IMR-90 (cell line): ENCODE measurements at regions not wholly inside any gene's neighbourhood (a gene's known extent, or its start where the extent isn't known, plus 50 kb on each side); places are given as distances from the start of the nearest gene placed in this dataset.

ENCODE experiments used
- ATAC-seq: fragments of 200-7000 bp; cut with Tn5 transposase; 2 replicates; pipeline ENCODE4 v1.9.1; 2020; ENCODE audit warnings: low read depth, mild to moderate bottlenecking, moderate library complexity
- BruUV-seq: library from RNA; stranded (reverse); fragments of 400-500 nt; replicated peaks from 2 replicates; lab custom pipeline; 2021; lab: Mats Ljungman, UMichigan
- CTCF ChIA-PET: fragments of 300-600 bp; formaldehyde crosslinking; extraction: SDS; loops from one replicate; lab custom pipeline; 2021; ENCODE audit warnings: antibody characterized with exemption; lab: Yijun Ruan, JAX
- POLR2A ChIA-PET: fragments of 300-600 bp; sonication (Branson Sonifier 250); formaldehyde crosslinking; loops from one replicate; lab custom pipeline; 2022; ENCODE audit warnings: antibody characterized with exemption; ENCODE audit not compliant: unreplicated experiment; lab: Charles Lee
- DNase-seq: peaks from one replicate; pipeline ENCODE4 v3.0.0; 2013
- H2AFZ ChIP-seq: replicated peaks from 2 replicates; pipeline ENCODE3; 2013; ENCODE audit warnings: low read length, mild to moderate bottlenecking; ENCODE audit not compliant: poor library complexity
- H2AK5ac ChIP-seq: 2 replicates; pipeline ENCODE4 v1.6.1; 2013; ENCODE audit warnings: low read depth, low read length, inconsistent platforms
- H2AK9ac ChIP-seq: replicated peaks from 2 replicates; pipeline ENCODE3; 2013; ENCODE audit warnings: mild to moderate bottlenecking, low read depth, low read length, moderate library complexity; ENCODE audit not compliant: poor library complexity
- H2BK120ac ChIP-seq: 2 replicates; pipeline ENCODE4 v1.6.1; 2013; ENCODE audit warnings: low read depth, low read length, inconsistent platforms
- H2BK15ac ChIP-seq: 3 replicates; pipeline ENCODE4 v1.6.1; 2013; ENCODE audit warnings: low read depth, low read length, inconsistent platforms
- H2BK20ac ChIP-seq: 2 replicates; pipeline ENCODE4 v1.6.1; 2013; ENCODE audit warnings: low read depth, mild to moderate bottlenecking, inconsistent platforms, low read length, moderate library complexity
- H2BK5ac ChIP-seq: 2 replicates; pipeline ENCODE4 v1.6.1; 2013; ENCODE audit warnings: mild to moderate bottlenecking, low read depth, low read length, inconsistent platforms; ENCODE audit not compliant: poor library complexity, severe bottlenecking
- H3K14ac ChIP-seq: replicated peaks from 2 replicates; pipeline ENCODE4 v1.6.1; 2013; ENCODE audit warnings: low read depth, low read length, inconsistent platforms
- H3K18ac ChIP-seq: 2 replicates; pipeline ENCODE4 v1.6.1; 2013; ENCODE audit warnings: low read depth, low read length, control low read depth
- H3K23ac ChIP-seq: 2 replicates; pipeline ENCODE4 v1.6.1; 2013; ENCODE audit warnings: low read depth, low read length, inconsistent platforms
- H3K27ac ChIP-seq: 2 replicates; pipeline ENCODE4 v1.5.1; 2013; ENCODE audit warnings: mild to moderate bottlenecking, control low read depth, low read length; ENCODE audit not compliant: insufficient read depth
- H3K27me3 ChIP-seq: 2 replicates; pipeline ENCODE4 v1.6.1; 2013; ENCODE audit warnings: low read length; ENCODE audit not compliant: control insufficient read depth, insufficient read depth
- H3K36me3 ChIP-seq: 2 replicates; pipeline ENCODE4 v1.6.1; 2013; ENCODE audit warnings: low read length, mixed read lengths; ENCODE audit not compliant: control insufficient read depth, insufficient read depth
- H3K4ac ChIP-seq: 2 replicates; pipeline ENCODE4 v1.6.1; 2013; ENCODE audit warnings: low read depth, low read length, inconsistent platforms
- H3K4me1 ChIP-seq: 2 replicates; pipeline ENCODE4 v1.6.1; 2013; ENCODE audit warnings: low read length, mixed read lengths; ENCODE audit not compliant: control insufficient read depth, insufficient read depth
- H3K4me2 ChIP-seq: 2 replicates; pipeline ENCODE4 v1.6.1; 2013; ENCODE audit warnings: low read depth, mild to moderate bottlenecking, control low read depth, low read length, moderate library complexity
- H3K4me3 ChIP-seq: 2 replicates; pipeline ENCODE4 v1.5.1; 2013; ENCODE audit warnings: low read depth, mild to moderate bottlenecking, control low read depth, low read length, moderate library complexity; ENCODE audit not compliant: insufficient read depth
- H3K56ac ChIP-seq: 2 replicates; pipeline ENCODE4 v1.6.1; 2013; ENCODE audit warnings: low read length, inconsistent platforms; ENCODE audit not compliant: insufficient read depth; ENCODE audit errors: extremely low read depth
- H3K79me1 ChIP-seq, 2 experiments: 2 replicates each; pipeline ENCODE4 v1.6.1; 2013; ENCODE audit warnings: low read length in 2 of 2, inconsistent platforms in 1 of 2, low read depth in 1 of 2
- H3K9ac ChIP-seq: 2 replicates; pipeline ENCODE4 v1.6.1; 2013; ENCODE audit warnings: low read depth, low read length, control low read depth
- H3K9me1 ChIP-seq: 2 replicates; pipeline ENCODE4 v1.6.1; 2013; ENCODE audit warnings: low read length, inconsistent platforms; ENCODE audit not compliant: insufficient read depth
- H3K9me3 ChIP-seq: 2 replicates; pipeline ENCODE4 v1.6.1; 2013; ENCODE audit warnings: low read length; ENCODE audit not compliant: control insufficient read depth, insufficient read depth
- H4K20me1 ChIP-seq: 2 replicates; pipeline ENCODE4 v1.6.1; 2013; ENCODE audit warnings: low read length, inconsistent platforms; ENCODE audit not compliant: insufficient read depth
- H4K5ac ChIP-seq: 2 replicates; pipeline ENCODE4 v1.6.1; 2013; ENCODE audit warnings: mild to moderate bottlenecking, low read depth, low read length, control low read depth
- H4K8ac ChIP-seq, 2 experiments: 2 replicates each; pipeline ENCODE4 v1.6.1; 2013; ENCODE audit warnings: low read depth in 2 of 2, low read length in 2 of 2, control low read depth in 1 of 2, inconsistent platforms in 1 of 2
- H4K91ac ChIP-seq: 2 replicates; pipeline ENCODE4 v1.6.1; 2013; ENCODE audit warnings: low read depth, low read length, inconsistent platforms; ENCODE audit not compliant: insufficient read depth
- BHLHE40 ChIP-seq: fragments of 150-350 bp; IDR thresholded peaks from 2 replicates; pipeline ENCODE4 v1.6.1; 2016; ENCODE audit warnings: mild to moderate bottlenecking, low read depth, low read length
- CHD1 ChIP-seq: IDR thresholded peaks from 2 replicates; pipeline ENCODE4 v1.6.1; 2012; ENCODE audit warnings: low read depth, low read length, improper control_type of control experiment
- FOS ChIP-seq: fragments of 150-350 bp; IDR thresholded peaks from 2 replicates; pipeline ENCODE4 v1.6.1; 2016; ENCODE audit warnings: low read depth, low read length
- MAFK ChIP-seq: IDR thresholded peaks from 2 replicates; pipeline ENCODE4 v1.6.1; 2012; ENCODE audit warnings: low read depth, low read length, improper control_type of control experiment
- MXI1 ChIP-seq: IDR thresholded peaks from 2 replicates; pipeline ENCODE4 v1.6.1; 2012; ENCODE audit warnings: low read depth, mild to moderate bottlenecking, low read length, moderate library complexity, borderline replicate concordance
- NFE2L2 ChIP-seq: fragments of 150-350 bp; IDR thresholded peaks from 2 replicates; pipeline ENCODE4 v1.6.1; 2016; ENCODE audit warnings: low read depth, mild to moderate bottlenecking, low read length
- RAD21 ChIP-seq: IDR thresholded peaks from 2 replicates; pipeline ENCODE4 v1.6.1; 2012; ENCODE audit warnings: low read length, improper control_type of control experiment
- SMC3 ChIP-seq: fragments of 150-350 bp; IDR thresholded peaks from 2 replicates; pipeline ENCODE4 v1.6.1; 2016; ENCODE audit warnings: low read depth, mild to moderate bottlenecking, antibody characterized with exemption, low read length, moderate library complexity
- WGBS, 2 experiments: methylation state at CpG; one replicate each; pipeline versions ENCODE4 v1.1.5 to v1.1.7; 2013; ENCODE audit warnings: missing lambda C conversion rate in 2 of 2; ENCODE audit not compliant: insufficient read length in 1 of 2; ENCODE audit errors: extremely low coverage in 2 of 2; 5-methylcytosine and 5-hydroxymethylcytosine counted together
- dilution Hi-C: fragments of 300-500 bp; cut with HindIII; formaldehyde crosslinking; loops from one replicate; pipeline ENCODE4 v1.14.3; 2018; ENCODE audit warnings: low sequenced_read_pairs; ENCODE audit not compliant: unreplicated experiment
- in situ Hi-C: fragments of 300-500 bp; cut with MboI; formaldehyde crosslinking; loops from 3 replicates; pipeline ENCODE4 v1.14.3; 2019; ENCODE audit warnings: low sequenced_read_pairs, inconsistent platforms, mixed read lengths
- intact Hi-C: fragments of 100-400 bp; cut with micrococcal nuclease; formaldehyde crosslinking; loops from 2 replicates; pipeline ENCODE4 v1.10.0; 2022
- TF ChIP-seq, protein P1 (sequence below): fragments of 150-350 bp; IDR thresholded peaks from 2 replicates; pipeline ENCODE4 v1.6.1; 2017; ENCODE audit warnings: mild to moderate bottlenecking, antibody characterized with exemption, low read length, low read depth
- TF ChIP-seq, protein P2 (sequence below): fragments of 150-350 bp; IDR thresholded peaks from 2 replicates; pipeline ENCODE4 v1.6.1; 2016; ENCODE audit warnings: low read depth, mild to moderate bottlenecking, low read length, moderate library complexity, borderline replicate concordance
- TF ChIP-seq, protein P3 (sequence below): conservative IDR thresholded peaks from 2 replicates; pipeline ENCODE4 v1.5.1; 2012; ENCODE audit warnings: mild to moderate bottlenecking, low read depth, low read length, improper control_type of control experiment

DNA sequence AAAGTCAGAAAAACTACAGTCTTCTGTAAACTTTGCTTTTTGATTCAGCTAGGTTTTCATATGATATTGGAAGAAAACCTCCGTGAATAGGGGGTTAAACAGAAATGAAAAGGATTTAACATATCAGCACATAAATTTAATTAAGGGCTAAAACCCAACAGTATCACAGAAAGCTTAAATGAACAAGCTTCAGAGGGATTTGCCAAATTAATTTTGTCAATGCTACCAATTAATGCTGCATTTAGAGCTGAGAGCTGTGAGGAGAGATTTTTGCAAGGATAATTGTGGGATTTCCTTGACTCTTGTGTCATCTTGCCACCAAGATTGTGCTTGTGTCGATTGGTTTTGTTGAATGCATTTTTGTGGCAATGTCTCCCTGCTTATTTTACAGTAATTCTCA, 379.9 kb downstream of the CD109 start:
- Histone ChIP-seq H3K23ac (no peak overlapping the region), H2AK9ac (no peak overlapping the region), H3K56ac (no peak overlapping the region), H3K4ac (no peak overlapping the region), H4K20me1 (no peaks in the 10 kb centered on the region), H2AFZ (no peak overlapping the region), H3K79me1 (no peaks in the 10 kb centered on the region), H3K9me1 (peaks cover 13% of the 10 kb centered on the region), H2BK15ac (no peak overlapping the region), H3K9me3 (no peaks in the 10 kb centered on the region), H3K9ac (no peak overlapping the region), H2BK120ac (no peak overlapping the region), H3K27ac (no peak overlapping the region), H4K8ac (no peak overlapping the region; a peak in 1 of 4 replicates), H2BK20ac (peak overlapping the region; percentile 4; the same call in 1 of the 2 replicates), H4K91ac (no peak overlapping the region), H4K5ac (no peak overlapping the region), H3K27me3 (no peaks in the 10 kb centered on the region), H3K14ac (no peak overlapping the region), H3K4me3 (no peak overlapping the region), H3K18ac (no peak overlapping the region), H2BK5ac (no peak overlapping the region), H3K4me1 (peaks cover 9% of the 10 kb centered on the region; the same call in 1 of the 2 replicates), H3K4me2 (no peak overlapping the region), H2AK5ac (no peak overlapping the region), H3K36me3 (no peaks in the 10 kb centered on the region)
- POLR2A ChIA-PET, result no interaction called here
- TF ChIP-seq, protein P1, sequence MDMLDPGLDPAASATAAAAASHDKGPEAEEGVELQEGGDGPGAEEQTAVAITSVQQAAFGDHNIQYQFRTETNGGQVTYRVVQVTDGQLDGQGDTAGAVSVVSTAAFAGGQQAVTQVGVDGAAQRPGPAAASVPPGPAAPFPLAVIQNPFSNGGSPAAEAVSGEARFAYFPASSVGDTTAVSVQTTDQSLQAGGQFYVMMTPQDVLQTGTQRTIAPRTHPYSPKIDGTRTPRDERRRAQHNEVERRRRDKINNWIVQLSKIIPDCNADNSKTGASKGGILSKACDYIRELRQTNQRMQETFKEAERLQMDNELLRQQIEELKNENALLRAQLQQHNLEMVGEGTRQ, result no peak
- TF ChIP-seq, protein P2, sequence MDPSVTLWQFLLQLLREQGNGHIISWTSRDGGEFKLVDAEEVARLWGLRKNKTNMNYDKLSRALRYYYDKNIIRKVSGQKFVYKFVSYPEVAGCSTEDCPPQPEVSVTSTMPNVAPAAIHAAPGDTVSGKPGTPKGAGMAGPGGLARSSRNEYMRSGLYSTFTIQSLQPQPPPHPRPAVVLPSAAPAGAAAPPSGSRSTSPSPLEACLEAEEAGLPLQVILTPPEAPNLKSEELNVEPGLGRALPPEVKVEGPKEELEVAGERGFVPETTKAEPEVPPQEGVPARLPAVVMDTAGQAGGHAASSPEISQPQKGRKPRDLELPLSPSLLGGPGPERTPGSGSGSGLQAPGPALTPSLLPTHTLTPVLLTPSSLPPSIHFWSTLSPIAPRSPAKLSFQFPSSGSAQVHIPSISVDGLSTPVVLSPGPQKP, result no peak
- TF ChIP-seq CHD1 (no peak), RAD21 (no peak), FOS (no peak), SMC3 (no peak), BHLHE40 (no peak), NFE2L2 (no peak), MAFK (no peak), MXI1 (no peak)
- TF ChIP-seq, protein P3, sequence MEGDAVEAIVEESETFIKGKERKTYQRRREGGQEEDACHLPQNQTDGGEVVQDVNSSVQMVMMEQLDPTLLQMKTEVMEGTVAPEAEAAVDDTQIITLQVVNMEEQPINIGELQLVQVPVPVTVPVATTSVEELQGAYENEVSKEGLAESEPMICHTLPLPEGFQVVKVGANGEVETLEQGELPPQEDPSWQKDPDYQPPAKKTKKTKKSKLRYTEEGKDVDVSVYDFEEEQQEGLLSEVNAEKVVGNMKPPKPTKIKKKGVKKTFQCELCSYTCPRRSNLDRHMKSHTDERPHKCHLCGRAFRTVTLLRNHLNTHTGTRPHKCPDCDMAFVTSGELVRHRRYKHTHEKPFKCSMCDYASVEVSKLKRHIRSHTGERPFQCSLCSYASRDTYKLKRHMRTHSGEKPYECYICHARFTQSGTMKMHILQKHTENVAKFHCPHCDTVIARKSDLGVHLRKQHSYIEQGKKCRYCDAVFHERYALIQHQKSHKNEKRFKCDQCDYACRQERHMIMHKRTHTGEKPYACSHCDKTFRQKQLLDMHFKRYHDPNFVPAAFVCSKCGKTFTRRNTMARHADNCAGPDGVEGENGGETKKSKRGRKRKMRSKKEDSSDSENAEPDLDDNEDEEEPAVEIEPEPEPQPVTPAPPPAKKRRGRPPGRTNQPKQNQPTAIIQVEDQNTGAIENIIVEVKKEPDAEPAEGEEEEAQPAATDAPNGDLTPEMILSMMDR, result no peak
- ATAC-seq, result no peak
- DNase-seq, result no peak
- no CpG with 5 or more reads among the region's 2 CpGs for WGBS, 2 experiments
- in situ Hi-C loops (no loop called here), dilution Hi-C loops (no loop called here), intact Hi-C loops (no loop called here)
- CTCF ChIA-PET, result no interaction called here
- no TSS peak for BruUV-seq
